ENCODE measurements at regions not wholly inside any gene's neighbourhood (a gene's known extent, or its start where the extent isn't known, plus 50 kb on each side); places are given as distances from the start of the nearest gene placed in this dataset.
"Not testable (repeated sequence)": the region's sequence is repeated elsewhere in the genome, so short reads cannot be mapped to it uniquely, and the experiment has no call there.

- Histone ChIP-seq H3K79me2 (ENCODE audit: control insufficient read depth, insufficient read depth, low read length) (no peaks in the 10 kb centered on the region), H3K4me1 (ENCODE audit: control insufficient read depth, extremely low read depth, insufficient read depth, low read length) (no peaks in the 10 kb centered on the region), H3K27ac (ENCODE audit: control insufficient read depth, insufficient read depth, low read length) (no peak overlapping the region), H3K4me2 (ENCODE audit: control insufficient read depth, extremely low read depth, insufficient read depth, low read depth, low read length) (no peak overlapping the region), H3K27me3 (ENCODE audit: control insufficient read depth, extremely low read depth, insufficient read depth, low read length) (no peaks in the 10 kb centered on the region), H3K9me1 (ENCODE audit: control insufficient read depth, extremely low read depth, insufficient read depth, low read length) (no peaks in the 10 kb centered on the region), H4K20me1 (ENCODE audit: control insufficient read depth, extremely low read depth, insufficient read depth, low read length) (no peaks in the 10 kb centered on the region), H3K36me3 (ENCODE audit: control insufficient read depth in 2 of 2, extremely low read depth in 1 of 2, insufficient read depth in 2 of 2, low read length in 2 of 2) (no peaks in the 10 kb centered on the region), H3K4me3 (ENCODE audit: control insufficient read depth in 2 of 3, extremely low read depth in 1 of 3, insufficient read depth in 2 of 3, low read depth in 1 of 3, low read length in 3 of 3) (no peak overlapping the region), H3K9me3 (ENCODE audit: control insufficient read depth, low read depth, low read length) (no peaks in the 10 kb centered on the region), H2AFZ (ENCODE audit: control insufficient read depth, low read length) (no peak overlapping the region), H3K9ac (ENCODE audit: control insufficient read depth, extremely low read depth, insufficient read depth, low read length) (no peak overlapping the region)
- DNase-seq (ENCODE audit: low read depth, low spot score), result no peak
- no peak for FAIRE-seq
- dilution Hi-C loops (cut with MboI; ENCODE audit: extremely low pct_ligation_motif_present, low sequenced_read_pairs), result no loop called here
- TF ChIP-seq CTCF (optimal IDR thresholded peaks at IDR 0.05 in 1 of 3, IDR thresholded peaks at IDR 0.05 in 1 of 3, conservative IDR thresholded peaks at IDR 0.05 in 1 of 3; ENCODE audit: extremely low read depth in 1 of 3, insufficient read depth in 2 of 3, low read length in 3 of 3), result no peak
- no peak for TF ChIP-seq EZH2 (IDR thresholded peaks at IDR 0.05; ENCODE audit: low read length)
These were observed 1858.9 kb upstream of the C9orf72 start for GRCh38 chr9:29432191-29432590.

GRCh38 chr9:29432656-29433055, 1859.4 kb upstream of the C9orf72 start:
- H4K20me1 ChIP-seq (ENCODE audit: control insufficient read depth, extremely low read depth, insufficient read depth, low read length); H3K9ac ChIP-seq (ENCODE audit: control insufficient read depth, extremely low read depth, insufficient read depth, low read length); H3K4me1 ChIP-seq (ENCODE audit: control insufficient read depth, extremely low read depth, insufficient read depth, low read length); H3K4me3 ChIP-seq (ENCODE audit: control insufficient read depth in 2 of 3, extremely low read depth in 1 of 3, insufficient read depth in 2 of 3, low read depth in 1 of 3, low read length in 3 of 3); dilution Hi-C loops (cut with MboI; ENCODE audit: extremely low pct_ligation_motif_present, low sequenced_read_pairs); H3K36me3 ChIP-seq (ENCODE audit: control insufficient read depth in 2 of 2, extremely low read depth in 1 of 2, insufficient read depth in 2 of 2, low read length in 2 of 2); H3K4me2 ChIP-seq (ENCODE audit: control insufficient read depth, extremely low read depth, insufficient read depth, low read depth, low read length); H2AFZ ChIP-seq (ENCODE audit: control insufficient read depth, low read length); H3K27ac ChIP-seq (ENCODE audit: control insufficient read depth, insufficient read depth, low read length); FAIRE-seq; H3K9me1 ChIP-seq (ENCODE audit: control insufficient read depth, extremely low read depth, insufficient read depth, low read length); H3K9me3 ChIP-seq (ENCODE audit: control insufficient read depth, low read depth, low read length); H3K79me2 ChIP-seq (ENCODE audit: control insufficient read depth, insufficient read depth, low read length); DNase-seq (ENCODE audit: low read depth, low spot score); H3K27me3 ChIP-seq (ENCODE audit: control insufficient read depth, extremely low read depth, insufficient read depth, low read length): not testable (repeated sequence)

DNA sequence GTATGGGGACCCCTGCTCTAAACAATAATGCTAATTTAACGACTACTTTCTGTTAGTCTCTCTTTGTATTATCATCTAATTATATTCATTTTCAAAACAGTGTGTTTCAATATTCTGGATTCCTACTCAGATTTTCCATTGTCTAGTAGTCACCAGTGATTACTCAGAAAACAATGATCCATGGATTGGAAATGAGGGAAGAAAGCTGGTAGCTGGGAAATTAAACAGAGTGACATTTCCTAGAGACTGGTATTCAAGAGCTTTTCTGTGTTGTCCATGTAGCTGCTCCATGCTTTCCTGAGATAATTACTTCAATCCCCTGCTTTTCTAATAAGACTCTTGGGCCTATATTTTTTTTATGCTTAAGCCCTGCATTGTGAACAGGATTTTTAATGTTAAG, 1862.1 kb upstream of the C9orf72 start:
- H2AFZ ChIP-seq (ENCODE audit: control insufficient read depth, low read length), result no peak overlapping the region
- no peak overlapping the region for H3K4me2 ChIP-seq (ENCODE audit: control insufficient read depth, extremely low read depth, insufficient read depth, low read depth, low read length)
- dilution Hi-C loops (cut with MboI; ENCODE audit: extremely low pct_ligation_motif_present, low sequenced_read_pairs), result no loop called here
- H3K27ac ChIP-seq (ENCODE audit: control insufficient read depth, insufficient read depth, low read length), result no peak overlapping the region
- no peaks in the 10 kb centered on the region for H3K4me1 ChIP-seq (ENCODE audit: control insufficient read depth, extremely low read depth, insufficient read depth, low read length)
- no peaks in the 10 kb centered on the region for H3K9me1 ChIP-seq (ENCODE audit: control insufficient read depth, extremely low read depth, insufficient read depth, low read length)
- H3K4me3 ChIP-seq (ENCODE audit: control insufficient read depth in 2 of 3, extremely low read depth in 1 of 3, insufficient read depth in 2 of 3, low read depth in 1 of 3, low read length in 3 of 3), result no peak overlapping the region
- no peaks in the 10 kb centered on the region for H3K27me3 ChIP-seq (ENCODE audit: control insufficient read depth, extremely low read depth, insufficient read depth, low read length)
- H4K20me1 ChIP-seq (ENCODE audit: control insufficient read depth, extremely low read depth, insufficient read depth, low read length), result no peaks in the 10 kb centered on the region
- H3K9me3 ChIP-seq (ENCODE audit: control insufficient read depth, low read depth, low read length), result no peaks in the 10 kb centered on the region
- DNase-seq (ENCODE audit: low read depth, low spot score), result no peak
- H3K9ac ChIP-seq (ENCODE audit: control insufficient read depth, extremely low read depth, insufficient read depth, low read length), result no peak overlapping the region
- FAIRE-seq, result no peak
- H3K79me2 ChIP-seq (ENCODE audit: control insufficient read depth, insufficient read depth, low read length), result no peaks in the 10 kb centered on the region
- TF ChIP-seq CTCF (optimal IDR thresholded peaks at IDR 0.05 in 1 of 3, IDR thresholded peaks at IDR 0.05 in 1 of 3, conservative IDR thresholded peaks at IDR 0.05 in 1 of 3; ENCODE audit: extremely low read depth in 1 of 3, insufficient read depth in 2 of 3, low read length in 3 of 3), result no peak
- no peak for TF ChIP-seq EZH2 (IDR thresholded peaks at IDR 0.05; ENCODE audit: low read length)
- no peaks in the 10 kb centered on the region for H3K36me3 ChIP-seq (ENCODE audit: control insufficient read depth in 2 of 2, extremely low read depth in 1 of 2, insufficient read depth in 2 of 2, low read length in 2 of 2)

Data from keratinocyte (primary cell).